Activated CD4-positive, CD25-positive, alpha-beta regulatory T cell treated with anti-CD3 and anti-CD28 coated beads, Interleukin-2, amount 50 U/mL, for 24 hours (primary cell): ENCODE measurements at regions not wholly inside any gene's neighbourhood (a gene's known extent, or its start where the extent isn't known, plus 50 kb on each side); places are given as distances from the start of the nearest gene placed in this dataset.
A peak's percentile ranks its signal among the peaks of the same experiment; 100 is the strongest.

Experiments
- ATAC-seq, 2 donors: fragments of 150-1000 bp; cut with Tn5 transposase; one replicate each; pipeline ENCODE4 v1.10.0; 2021; ENCODE audit warnings: mild to moderate bottlenecking in 1 of 2, moderate library complexity in 1 of 2

DNA sequence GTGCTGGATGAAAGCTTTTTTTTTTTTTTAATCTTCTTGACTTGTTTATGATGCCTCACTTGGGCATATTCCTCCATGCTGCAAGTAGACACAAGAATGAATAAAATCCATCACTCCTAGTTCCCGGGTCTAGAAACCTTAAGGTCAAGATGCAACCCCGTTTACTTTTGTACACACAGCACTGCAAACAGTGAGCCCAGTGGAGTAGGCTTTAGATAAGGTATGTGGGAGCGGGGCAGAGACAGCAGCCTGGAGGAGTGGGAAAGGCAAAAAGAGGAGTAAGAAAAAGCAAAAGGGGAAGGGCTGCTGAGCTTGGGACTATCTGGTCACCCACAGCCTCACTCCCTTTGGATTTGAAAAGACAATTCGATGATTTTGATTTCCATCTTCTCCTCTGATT, 429.8 kb upstream of the ARGLU1 start:
- ATAC-seq, result no peak

GRCh38 chr13:106996867-106997618, 429.1 kb upstream of the ARGLU1 start:
- no peak for ATAC-seq

- no peak for ATAC-seq
These were observed 422.7 kb upstream of the ARGLU1 start for GRCh38 chr13:106990594-106990993.

DNA sequence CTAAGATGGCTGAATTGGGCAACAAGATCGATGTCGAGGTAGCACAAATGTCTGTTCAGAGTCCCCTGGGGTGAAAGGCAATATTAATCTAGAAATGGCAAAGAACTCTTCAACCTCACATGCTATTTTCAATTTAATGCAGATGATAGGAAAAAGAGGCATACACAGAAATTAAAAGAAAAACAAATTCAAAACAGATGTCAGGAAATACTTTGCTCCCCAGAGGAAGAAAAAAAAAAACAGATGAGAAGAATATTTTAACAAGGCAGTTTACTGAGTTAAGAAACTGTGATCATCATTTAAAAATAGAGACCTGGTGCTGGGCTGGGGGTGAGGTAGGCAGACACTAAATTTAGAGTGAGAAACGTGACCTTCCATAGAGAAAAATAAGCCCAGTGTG, 421.9 kb upstream of the ARGLU1 start:
- no peak for ATAC-seq

DNA sequence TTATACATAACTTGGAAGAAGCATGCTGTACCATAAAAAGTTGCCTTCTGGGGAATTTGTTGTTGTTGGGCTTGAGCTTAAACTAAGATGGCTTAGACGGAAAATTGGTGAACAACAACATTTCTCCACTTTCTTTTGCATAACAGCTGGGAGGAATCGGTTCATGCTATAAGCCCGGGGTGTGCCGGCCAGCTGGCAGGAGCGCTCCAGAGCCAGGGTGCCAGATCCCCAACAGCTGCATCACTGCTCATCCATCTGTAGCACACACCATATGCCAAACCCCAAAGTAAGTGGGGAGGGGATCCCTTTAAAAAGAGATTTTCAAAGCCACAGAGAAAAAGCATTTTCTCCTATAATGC, 419.5 kb upstream of the ARGLU1 start:
- no peak for ATAC-seq

GRCh38 chr13:106986687-106987426, 418.9 kb upstream of the ARGLU1 start:
- ATAC-seq, result no peak

DNA sequence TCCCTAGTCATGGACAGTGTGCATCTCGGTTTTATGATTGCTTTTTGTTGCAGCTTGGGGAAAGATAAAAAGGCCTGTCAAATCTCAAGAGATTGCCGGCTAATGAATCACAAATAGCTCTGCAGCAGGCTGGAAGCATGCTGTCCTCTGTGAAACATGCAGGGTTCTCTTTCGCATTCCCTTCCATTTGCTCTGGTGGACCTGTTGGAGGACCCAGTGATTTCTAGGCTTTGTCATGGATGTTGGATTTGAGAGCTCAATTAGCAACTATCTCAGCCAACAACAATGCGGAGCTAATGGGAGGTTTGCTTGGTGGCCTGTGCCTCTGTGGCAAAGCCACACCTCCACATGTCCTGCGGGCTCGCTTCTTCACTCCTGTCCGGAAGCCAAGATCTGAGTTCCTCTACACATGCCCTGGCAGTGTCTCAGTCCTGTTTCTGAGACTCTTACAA, 418.1 kb upstream of the ARGLU1 start:
- no peak for ATAC-seq

- ATAC-seq, result no peak
These were observed 417.5 kb upstream of the ARGLU1 start for GRCh38 chr13:106985481-106985880.

DNA sequence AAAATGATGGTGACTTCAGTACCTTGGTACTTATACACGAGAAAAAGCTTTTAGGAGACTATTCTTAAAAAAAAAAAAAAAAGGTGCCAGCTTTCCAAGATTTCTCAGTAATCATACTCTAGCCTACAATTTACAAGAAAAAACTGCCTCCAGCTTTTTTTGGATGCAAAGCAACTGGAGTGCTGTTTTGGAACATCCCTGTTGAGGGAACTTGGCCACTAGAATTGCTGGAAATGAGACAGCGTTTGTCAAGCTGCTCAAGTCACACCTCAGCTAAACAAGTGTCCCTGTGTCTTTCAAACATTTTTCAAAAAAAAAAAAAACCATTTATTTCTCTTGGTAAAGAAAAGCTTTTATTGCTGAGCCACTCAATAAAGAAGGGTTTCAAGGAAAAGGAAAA, 413.1 kb upstream of the ARGLU1 start:
- no peak for ATAC-seq

DNA sequence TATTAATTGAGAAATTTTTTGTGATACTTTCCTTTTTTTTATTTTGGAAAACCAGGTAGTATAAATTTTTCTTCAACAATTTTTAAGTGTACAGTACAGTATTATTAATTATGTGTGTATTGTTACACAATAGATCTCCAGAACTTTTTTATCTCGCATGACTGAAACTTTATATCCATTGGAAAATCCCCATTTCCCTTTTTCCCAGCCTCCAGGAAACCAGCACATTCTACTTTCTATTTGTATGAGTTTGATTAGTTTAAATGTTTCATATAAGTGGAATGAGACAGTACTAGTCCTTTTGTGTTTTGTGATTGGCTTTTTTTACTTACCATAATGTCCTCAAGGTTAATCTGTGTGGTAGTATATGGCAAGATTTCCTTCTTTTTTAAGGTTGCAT, 399.5 kb upstream of the ARGLU1 start:
- no peak for ATAC-seq

- no peak for ATAC-seq
These were observed 395.2 kb upstream of the ARGLU1 start for GRCh38 chr13:106963151-106963550.

GRCh38 chr13:106961651-106962050, 393.7 kb upstream of the ARGLU1 start:
- ATAC-seq, result no peak

- no peak for ATAC-seq
These were observed 393.3 kb upstream of the ARGLU1 start for GRCh38 chr13:106961216-106961615.

- ATAC-seq, result no peak
These were observed 390.7 kb upstream of the ARGLU1 start for GRCh38 chr13:106958621-106959048.

DNA sequence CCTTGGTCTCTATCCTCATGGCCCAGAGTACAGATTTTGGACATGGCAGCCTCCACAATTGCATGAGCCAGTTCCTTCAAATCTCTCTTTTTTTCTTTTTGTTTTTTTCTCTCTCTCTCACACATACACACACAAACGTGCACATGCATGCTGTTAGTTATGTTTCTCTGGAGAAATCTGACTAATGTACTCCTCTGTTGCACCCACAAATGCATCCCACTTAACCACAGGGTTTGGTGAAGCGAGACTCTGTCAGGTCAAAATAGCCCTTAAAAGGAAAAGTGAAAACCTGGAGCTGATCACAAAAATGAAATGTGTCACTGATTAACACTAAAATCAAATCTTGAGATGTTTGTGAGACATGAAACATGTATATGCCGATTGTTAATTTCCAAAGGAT, 374.6 kb upstream of the ARGLU1 start:
- ATAC-seq, result no peak

DNA sequence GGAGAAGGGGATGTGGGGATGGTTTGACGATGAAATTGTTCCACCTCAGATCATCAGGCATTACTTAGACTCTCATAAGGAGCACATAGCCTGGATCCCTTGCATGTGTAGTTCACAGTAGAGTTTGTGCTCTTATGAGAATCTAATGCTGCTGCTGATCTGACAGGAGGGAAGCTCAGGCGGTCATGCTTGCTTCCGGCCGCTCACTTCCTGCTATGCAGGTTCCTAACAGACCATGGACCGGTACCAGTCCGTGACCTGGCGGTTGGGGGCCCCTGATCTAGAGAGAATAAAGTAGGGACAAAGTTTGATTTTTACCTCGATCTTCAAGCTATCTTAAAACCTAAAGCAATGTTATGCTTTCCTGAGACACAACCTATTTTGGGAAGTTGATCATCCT, 373.8 kb upstream of the ARGLU1 start:
- ATAC-seq, result no peak

DNA sequence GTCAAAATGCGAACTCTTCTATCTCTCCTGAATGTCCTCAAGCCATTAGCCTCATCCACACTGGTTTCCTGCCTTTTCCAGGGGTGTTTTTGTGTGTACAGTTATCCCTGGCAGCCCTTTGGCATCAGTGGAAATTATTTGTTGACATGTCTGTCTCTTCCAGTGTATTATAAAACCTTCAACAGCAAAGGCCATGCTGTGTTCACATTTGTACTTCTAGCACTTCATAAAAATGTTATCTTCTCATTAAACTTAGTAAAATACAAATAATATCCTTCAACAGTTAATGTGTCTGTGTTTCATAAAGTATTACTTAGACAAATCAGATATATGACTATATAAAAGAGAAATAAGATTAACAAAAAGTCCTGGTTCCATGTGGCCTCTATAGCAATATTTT, 359.5 kb upstream of the ARGLU1 start:
- ATAC-seq, result no peak

- no peak for ATAC-seq
These were observed 354.4 kb upstream of the ARGLU1 start for GRCh38 chr13:106922384-106922783.

- ATAC-seq, result no peak
These were observed 351.7 kb upstream of the ARGLU1 start for GRCh38 chr13:106919638-106920037.

- ATAC-seq, result no peak
These were observed 351.2 kb upstream of the ARGLU1 start for GRCh38 chr13:106919133-106919532.

GRCh38 chr13:106918557-106918860, 350.6 kb upstream of the ARGLU1 start:
- ATAC-seq, result no peak

- peak; percentile 82 to 86 for ATAC-seq
These were observed 350.0 kb upstream of the ARGLU1 start for GRCh38 chr13:106917673-106918556.

- no peak for ATAC-seq
These were observed 349.2 kb upstream of the ARGLU1 start for GRCh38 chr13:106917024-106917571.
